Effector memory CD8-positive, alpha-beta T cell (primary cell): ENCODE measurements at regions not wholly inside any gene's neighbourhood (a gene's known extent, or its start where the extent isn't known, plus 50 kb on each side); places are given as distances from the start of the nearest gene placed in this dataset.

Source experiments
- ATAC-seq: fragments of 150-1000 bp; cut with Tn5 transposase; replicated peaks from 2 replicates; pipeline ENCODE4 v1.10.0; 2021; ENCODE audit warnings: mild to moderate bottlenecking, moderate library complexity
- DNase-seq, 3 experiments: peaks; one replicate each; pipeline ENCODE4 v3.0.0; 2021
- H3K27ac Mint-ChIP-seq, 2 donors: one replicate each; pipeline ENCODE4 v1.8.0; 2022; ENCODE audit warnings: mild to moderate bottlenecking in 2 of 2, mixed read lengths in 2 of 2, moderate library complexity in 2 of 2
- H3K27me3 Mint-ChIP-seq, 2 donors: one replicate each; pipeline ENCODE4 v1.8.0; 2022; ENCODE audit warnings: mixed read lengths in 2 of 2
- H3K36me3 Mint-ChIP-seq: one replicate; pipeline ENCODE4 v1.8.0; 2022; ENCODE audit warnings: mild to moderate bottlenecking, moderate library complexity, mixed read lengths; ENCODE audit not compliant: insufficient read depth
- H3K4me1 Mint-ChIP-seq, 2 donors: one replicate each; pipeline ENCODE4 v1.8.0; 2022; ENCODE audit warnings: low read depth in 2 of 2, mixed read lengths in 2 of 2
- H3K4me3 Mint-ChIP-seq, 2 donors: one replicate each; pipeline ENCODE4 v1.8.0; 2022; ENCODE audit warnings: mild to moderate bottlenecking in 2 of 2, mixed read lengths in 2 of 2, moderate library complexity in 2 of 2
- H3K9me3 Mint-ChIP-seq, 2 donors: one replicate each; pipeline ENCODE4 v1.8.0; 2022; ENCODE audit warnings: mixed read lengths in 2 of 2

GRCh38 chr7:46577394-46577793 is 656.3 kb upstream of the IGFBP3 start:
- Mint-ChIP-seq H3K27ac (no peak overlapping the region), H3K9me3 (peaks cover 3 to 25% of the 10 kb centered on the region in 2 donors), H3K27me3 (no peaks in the 10 kb centered on the region), H3K4me3 (no peak overlapping the region), H3K36me3 (no peaks in the 10 kb centered on the region), H3K4me1 (no peaks in the 10 kb centered on the region)
- DNase-seq (no peak), ATAC-seq (no peak)

GRCh38 chr7:46576950-46577349 is 655.9 kb upstream of the IGFBP3 start:
- Mint-ChIP-seq H3K4me3 (no peak overlapping the region), H3K4me1 (no peaks in the 10 kb centered on the region), H3K9me3 (peaks cover 4 to 25% of the 10 kb centered on the region in 2 donors), H3K27me3 (no peaks in the 10 kb centered on the region), H3K36me3 (no peaks in the 10 kb centered on the region), H3K27ac (no peak overlapping the region)
- DNase-seq, result no peak
- ATAC-seq, result no peak

GRCh38 chr7:46572691-46573090 is 651.6 kb upstream of the IGFBP3 start:
- peaks cover 5 to 22% of the 10 kb centered on the region in 2 donors for H3K9me3 Mint-ChIP-seq
- DNase-seq, result no peak
- no peak overlapping the region for H3K4me3 Mint-ChIP-seq
- no peaks in the 10 kb centered on the region for H3K36me3 Mint-ChIP-seq
- no peaks in the 10 kb centered on the region for H3K4me1 Mint-ChIP-seq
- H3K27ac Mint-ChIP-seq, result no peak overlapping the region
- no peak for ATAC-seq
- no peaks in the 10 kb centered on the region for H3K27me3 Mint-ChIP-seq

- no peak overlapping the region for H3K4me3 Mint-ChIP-seq
- H3K27me3 Mint-ChIP-seq, result no peaks in the 10 kb centered on the region
- no peaks in the 10 kb centered on the region for H3K36me3 Mint-ChIP-seq
- no peak for DNase-seq
- no peaks in the 10 kb centered on the region for H3K4me1 Mint-ChIP-seq
- ATAC-seq, result no peak
- peak overlapping the region in 1 of 2 donors; percentile 71 for H3K27ac Mint-ChIP-seq
- peaks cover 7 to 16% of the 10 kb centered on the region in 2 donors for H3K9me3 Mint-ChIP-seq
Measured at GRCh38 chr7:46571996-46572395, 650.9 kb upstream of the IGFBP3 start.

- DNase-seq (no peak), ATAC-seq (no peak)
- H3K27me3 Mint-ChIP-seq, result no peaks in the 10 kb centered on the region
- no peak overlapping the region for H3K4me3 Mint-ChIP-seq
- H3K27ac Mint-ChIP-seq, result no peak overlapping the region
- H3K4me1 Mint-ChIP-seq, result no peaks in the 10 kb centered on the region
- H3K9me3 Mint-ChIP-seq, result peaks cover 12 to 14% of the 10 kb centered on the region in 2 donors
- no peaks in the 10 kb centered on the region for H3K36me3 Mint-ChIP-seq
Measured at GRCh38 chr7:46569133-46569465, 648.0 kb upstream of the IGFBP3 start.

GRCh38 chr7:46568420-46569132 is 647.5 kb upstream of the IGFBP3 start:
- ATAC-seq, result no peak
- Mint-ChIP-seq H3K4me3 (no peak overlapping the region), H3K36me3 (no peaks in the 10 kb centered on the region), H3K9me3 (peaks cover 12 to 14% of the 10 kb centered on the region in 2 donors), H3K27me3 (no peaks in the 10 kb centered on the region), H3K27ac (no peak overlapping the region), H3K4me1 (no peaks in the 10 kb centered on the region)
- DNase-seq, result no peak

GRCh38 chr7:46567858-46568257 is 646.8 kb upstream of the IGFBP3 start:
- H3K4me3 Mint-ChIP-seq, result no peak overlapping the region
- H3K4me1 Mint-ChIP-seq, result no peaks in the 10 kb centered on the region
- ATAC-seq (no peak), DNase-seq (no peak)
- H3K27ac Mint-ChIP-seq, result no peak overlapping the region
- no peaks in the 10 kb centered on the region for H3K36me3 Mint-ChIP-seq
- H3K9me3 Mint-ChIP-seq, result peaks cover 12 to 14% of the 10 kb centered on the region in 2 donors
- H3K27me3 Mint-ChIP-seq, result no peaks in the 10 kb centered on the region

GRCh38 chr7:46566097-46566774 is 645.2 kb upstream of the IGFBP3 start:
- H3K27ac Mint-ChIP-seq, result no peak overlapping the region
- no peaks in the 10 kb centered on the region for H3K36me3 Mint-ChIP-seq
- H3K9me3 Mint-ChIP-seq, result peaks cover 12 to 18% of the 10 kb centered on the region in 2 donors
- ATAC-seq (no peak), DNase-seq (no peak)
- H3K4me1 Mint-ChIP-seq, result no peaks in the 10 kb centered on the region
- H3K27me3 Mint-ChIP-seq, result no peaks in the 10 kb centered on the region
- no peak overlapping the region for H3K4me3 Mint-ChIP-seq

GRCh38 chr7:46565253-46566096 is 644.4 kb upstream of the IGFBP3 start:
- Mint-ChIP-seq H3K4me1 (no peaks in the 10 kb centered on the region), H3K27ac (no peak overlapping the region), H3K27me3 (no peaks in the 10 kb centered on the region), H3K9me3 (peaks cover 10 to 23% of the 10 kb centered on the region in 2 donors), H3K36me3 (no peaks in the 10 kb centered on the region), H3K4me3 (no peak overlapping the region)
- no peak for DNase-seq
- ATAC-seq, result no peak

GRCh38 chr7:46559194-46559832 is 638.2 kb upstream of the IGFBP3 start:
- Mint-ChIP-seq H3K27me3 (no peaks in the 10 kb centered on the region), H3K36me3 (no peaks in the 10 kb centered on the region)

GRCh38 chr7:46558482-46559193 is 637.6 kb upstream of the IGFBP3 start:
- no peak overlapping the region for H3K27ac Mint-ChIP-seq
- H3K27me3 Mint-ChIP-seq, result no peaks in the 10 kb centered on the region
- DNase-seq (no peak), ATAC-seq (no peak)
- H3K9me3 Mint-ChIP-seq, result peaks cover 2 to 21% of the 10 kb centered on the region in 2 donors
- no peak overlapping the region for H3K4me3 Mint-ChIP-seq
- H3K4me1 Mint-ChIP-seq, result no peaks in the 10 kb centered on the region
- H3K36me3 Mint-ChIP-seq, result no peaks in the 10 kb centered on the region

More at GRCh38 chr7:46559194-46559832, 638.2 kb upstream of the IGFBP3 start:
- Mint-ChIP-seq H3K4me1 (no peaks in the 10 kb centered on the region), H3K9me3 (peaks cover 2 to 22% of the 10 kb centered on the region in 2 donors), H3K27ac (no peak overlapping the region), H3K4me3 (no peak overlapping the region)
- no peak for ATAC-seq
- DNase-seq, result no peak

- Mint-ChIP-seq H3K4me1 (no peaks in the 10 kb centered on the region), H3K27me3 (no peaks in the 10 kb centered on the region), H3K27ac (no peak overlapping the region), H3K9me3 (peaks cover 2 to 21% of the 10 kb centered on the region in 2 donors), H3K4me3 (no peak overlapping the region), H3K36me3 (no peaks in the 10 kb centered on the region)
- DNase-seq (no peak), ATAC-seq (no peak)
Measured at GRCh38 chr7:46557781-46558180, 636.7 kb upstream of the IGFBP3 start.

GRCh38 chr7:46557295-46557711 is 636.2 kb upstream of the IGFBP3 start:
- H3K4me3 Mint-ChIP-seq, result no peak overlapping the region
- H3K36me3 Mint-ChIP-seq, result no peaks in the 10 kb centered on the region
- H3K4me1 Mint-ChIP-seq, result no peaks in the 10 kb centered on the region
- DNase-seq (no peak), ATAC-seq (no peak)
- H3K27ac Mint-ChIP-seq, result no peak overlapping the region
- no peaks in the 10 kb centered on the region for H3K27me3 Mint-ChIP-seq
- peaks cover 0 to 21% of the 10 kb centered on the region in 2 donors for H3K9me3 Mint-ChIP-seq
